Endodermal cell (in vitro differentiated cells): ENCODE measurements at regions not wholly inside any gene's neighbourhood (a gene's known extent, or its start where the extent isn't known, plus 50 kb on each side); places are given as distances from the start of the nearest gene placed in this dataset.
A peak's percentile ranks its signal among the peaks of the same experiment; 100 is the strongest.

Experiments
- DNase-seq: peaks from one replicate; pipeline ENCODE4 v3.0.0-alpha.2; 2017
- H3K27ac ChIP-seq: 2 replicates; pipeline ENCODE4 v1.5.1; 2013; ENCODE audit warnings: mild to moderate bottlenecking, low read depth, low read length, moderate library complexity
- H3K27me3 ChIP-seq: 2 replicates; pipeline ENCODE4 v1.6.1; 2013; ENCODE audit warnings: mild to moderate bottlenecking, low read length, moderate library complexity; ENCODE audit not compliant: insufficient read depth, control insufficient read depth, poor library complexity, severe bottlenecking
- H3K36me3 ChIP-seq: 2 replicates; pipeline ENCODE4 v1.7.0; 2013; ENCODE audit warnings: mild to moderate bottlenecking, low read length, moderate library complexity; ENCODE audit not compliant: control insufficient read depth, insufficient read depth
- H3K4me1 ChIP-seq: one replicate; pipeline ENCODE4 v1.7.0; 2013; ENCODE audit warnings: low read length; ENCODE audit not compliant: control insufficient read depth, insufficient read depth
- H3K4me3 ChIP-seq: 2 replicates; pipeline ENCODE4 v1.5.1; 2013; ENCODE audit warnings: mild to moderate bottlenecking, low read length, moderate library complexity
- H3K9ac ChIP-seq: 2 replicates; pipeline ENCODE4 v1.6.1; 2013; ENCODE audit warnings: mild to moderate bottlenecking, low read length, moderate library complexity; ENCODE audit not compliant: poor library complexity, severe bottlenecking; ENCODE audit errors: extremely low read depth
- H3K9me3 ChIP-seq: 2 replicates; pipeline ENCODE4 v1.6.1; 2013; ENCODE audit warnings: mild to moderate bottlenecking, low read length, moderate library complexity; ENCODE audit not compliant: control insufficient read depth
- H3K27ac Mint-ChIP-seq: 2 replicates; pipeline ENCODE4 v1.8.0; 2020; ENCODE audit warnings: mixed read lengths
- H3K27me3 Mint-ChIP-seq: 2 replicates; pipeline ENCODE4 v1.8.0; 2021; ENCODE audit warnings: mild to moderate bottlenecking, mixed read lengths; ENCODE audit not compliant: insufficient read depth
- H3K36me3 Mint-ChIP-seq: 2 replicates; pipeline ENCODE4 v1.8.0; 2020; ENCODE audit warnings: low read depth, mixed read lengths
- H3K4me1 Mint-ChIP-seq: 2 replicates; pipeline ENCODE4 v1.8.0; 2020; ENCODE audit warnings: mixed read lengths
- H3K4me3 Mint-ChIP-seq: 2 replicates; pipeline ENCODE4 v1.8.0; 2020; ENCODE audit warnings: mild to moderate bottlenecking, moderate library complexity, mixed read lengths
- H3K9me3 Mint-ChIP-seq: 2 replicates; pipeline ENCODE4 v1.8.0; 2020; ENCODE audit warnings: mild to moderate bottlenecking, mixed read lengths
- CTCF ChIP-seq: fragments of 200-600 bp; sonication (generic); conservative IDR thresholded peaks from 2 replicates; pipeline ENCODE4 v1.5.0; 2021; ENCODE audit warnings: antibody characterized with exemption, mild to moderate bottlenecking
- WGBS, 2 experiments: methylation state at CpG; one replicate each; pipeline versions ENCODE4 v1.1.5 to v1.1.7; 2013; ENCODE audit warnings: missing lambda C conversion rate in 2 of 2, mixed read lengths in 1 of 2; ENCODE audit not compliant: insufficient coverage in 1 of 2, insufficient read length in 1 of 2; 5-methylcytosine and 5-hydroxymethylcytosine counted together

- Mint-ChIP-seq H3K9me3 (no peaks in the 10 kb centered on the region), H3K36me3 (no peaks in the 10 kb centered on the region), H3K27ac (no peak overlapping the region), H3K27me3 (peaks cover 2% of the 10 kb centered on the region), H3K4me3 (no peak overlapping the region), H3K4me1 (peaks cover 26% of the 10 kb centered on the region)
- no peaks in the 10 kb centered on the region for H3K36me3 ChIP-seq
- 90 to 100% methylated on average over 2 to 13 of the region's 13 CpGs for WGBS, 2 experiments
- no peak overlapping the region for H3K4me3 ChIP-seq
- no peaks in the 10 kb centered on the region for H3K27me3 ChIP-seq
- no peaks in the 10 kb centered on the region for H3K9me3 ChIP-seq
- H3K9ac ChIP-seq = no peak overlapping the region
- no peak for TF ChIP-seq CTCF
- DNase-seq = no peak
- H3K4me1 ChIP-seq = peaks cover 13% of the 10 kb centered on the region
- no peak overlapping the region for H3K27ac ChIP-seq
Measured at GRCh38 chr20:23164176-23164601, 78.1 kb upstream of the CD93 start.

GRCh38 chr20:23163562-23163961, 77.4 kb upstream of the CD93 start:
- peaks cover 13% of the 10 kb centered on the region for H3K4me1 ChIP-seq
- H3K27me3 ChIP-seq = no peaks in the 10 kb centered on the region
- Mint-ChIP-seq H3K4me1 (peaks cover 31% of the 10 kb centered on the region), H3K36me3 (no peaks in the 10 kb centered on the region), H3K4me3 (no peak overlapping the region), H3K27ac (no peak overlapping the region), H3K27me3 (no peaks in the 10 kb centered on the region), H3K9me3 (no peaks in the 10 kb centered on the region)
- TF ChIP-seq CTCF = no peak
- WGBS, 2 experiments = 94 to 96% methylated on average over 4 to 6 of the region's 6 CpGs
- H3K9ac ChIP-seq = no peak overlapping the region
- no peaks in the 10 kb centered on the region for H3K9me3 ChIP-seq
- no peak for DNase-seq
- H3K36me3 ChIP-seq = no peaks in the 10 kb centered on the region
- H3K27ac ChIP-seq = no peak overlapping the region
- H3K4me3 ChIP-seq = no peak overlapping the region

- 87 to 100% methylated on average over 2 to 5 of the region's 5 CpGs for WGBS, 2 experiments
Measured at GRCh38 chr20:23162887-23163286, 76.8 kb upstream of the CD93 start.

More at GRCh38 chr20:23162887-23163286, 76.8 kb upstream of the CD93 start:
- Histone ChIP-seq H3K36me3 (no peaks in the 10 kb centered on the region), H3K27ac (no peak overlapping the region), H3K4me1 (peaks cover 13% of the 10 kb centered on the region), H3K9me3 (no peaks in the 10 kb centered on the region), H3K27me3 (no peaks in the 10 kb centered on the region), H3K4me3 (no peak overlapping the region), H3K9ac (no peak overlapping the region)
- Mint-ChIP-seq H3K36me3 (no peaks in the 10 kb centered on the region), H3K27me3 (no peaks in the 10 kb centered on the region), H3K27ac (no peak overlapping the region), H3K9me3 (no peaks in the 10 kb centered on the region), H3K4me1 (peaks cover 38% of the 10 kb centered on the region), H3K4me3 (no peak overlapping the region)
- peak; percentile 37 for DNase-seq
- no peak for TF ChIP-seq CTCF
